Stimulated activated CD4-positive, alpha-beta T cell treated with anti-CD3 and anti-CD28 coated beads, Interleukin-2, amount 100 ng/mL, for 48 hours (primary cell): ENCODE measurements at regions not wholly inside any gene's neighbourhood (a gene's known extent, or its start where the extent isn't known, plus 50 kb on each side); places are given as distances from the start of the nearest gene placed in this dataset.

Source experiments
- DNase-seq, 2 donors: peaks; one replicate each; pipeline ENCODE4 v3.0.0-alpha.2; 2020

DNA sequence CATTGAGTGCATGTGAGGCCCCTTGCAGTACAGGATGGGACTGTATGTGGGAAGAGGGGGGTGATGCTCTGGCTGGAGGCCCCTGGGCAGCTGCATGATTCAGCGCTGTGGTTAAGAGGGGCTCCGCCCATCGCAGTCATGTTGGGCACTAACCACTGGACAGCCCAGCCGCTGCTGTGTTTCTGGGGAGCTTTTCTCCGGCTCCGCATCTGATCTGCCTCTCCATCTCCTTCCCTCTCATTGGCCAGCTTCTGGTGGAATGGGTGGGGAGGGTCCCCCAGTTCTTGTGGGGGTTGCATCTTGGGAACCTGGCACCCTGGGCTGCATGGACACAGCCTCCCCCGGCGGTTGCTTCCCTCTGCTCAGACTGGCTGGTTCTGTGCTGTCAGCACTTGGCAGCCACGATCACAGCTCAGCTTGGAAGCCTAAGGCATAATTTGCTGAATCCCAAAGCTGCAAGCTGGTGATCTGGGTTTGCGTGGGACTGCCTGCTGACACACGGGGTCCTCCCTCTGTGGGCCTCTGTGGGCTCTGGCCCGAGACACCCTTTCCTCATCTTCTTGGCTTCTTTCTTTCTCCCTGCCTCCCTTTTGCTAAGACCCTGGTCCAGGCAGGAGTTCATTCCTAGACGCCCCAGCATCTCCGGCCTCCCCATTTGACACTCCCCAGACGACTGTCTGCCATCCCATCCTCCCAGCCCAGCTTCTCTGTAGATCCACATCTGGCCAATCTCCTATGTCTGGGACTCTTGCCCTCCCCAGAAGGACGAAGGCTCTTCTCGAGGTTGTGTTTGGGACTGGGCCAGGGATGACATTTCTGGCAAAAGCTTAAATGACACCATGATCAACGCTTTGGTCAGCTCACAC lies 168.3 kb downstream of the SEC14L1 start:
- DNase-seq: no peak

DNA sequence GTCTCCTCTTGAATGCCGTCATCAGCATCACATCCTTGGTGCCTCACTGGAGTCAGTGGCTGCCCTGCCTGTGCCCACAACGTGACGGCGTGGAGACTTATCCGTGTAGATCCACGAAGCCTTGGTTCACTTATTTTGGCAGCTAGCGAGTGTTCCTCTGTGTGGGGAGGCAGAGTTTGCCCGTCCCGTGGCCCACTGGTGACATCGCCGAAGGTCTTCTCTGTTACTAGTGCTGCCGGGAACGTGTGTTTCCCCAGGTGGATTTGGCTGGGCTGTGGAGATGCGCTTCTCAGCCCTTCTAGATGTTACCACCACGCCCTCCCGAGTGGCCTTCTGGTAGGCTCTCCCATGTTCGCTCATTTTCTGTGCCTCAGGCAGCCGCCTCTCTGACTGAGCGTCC lies 169.6 kb downstream of the SEC14L1 start:
- no peak for DNase-seq

DNA sequence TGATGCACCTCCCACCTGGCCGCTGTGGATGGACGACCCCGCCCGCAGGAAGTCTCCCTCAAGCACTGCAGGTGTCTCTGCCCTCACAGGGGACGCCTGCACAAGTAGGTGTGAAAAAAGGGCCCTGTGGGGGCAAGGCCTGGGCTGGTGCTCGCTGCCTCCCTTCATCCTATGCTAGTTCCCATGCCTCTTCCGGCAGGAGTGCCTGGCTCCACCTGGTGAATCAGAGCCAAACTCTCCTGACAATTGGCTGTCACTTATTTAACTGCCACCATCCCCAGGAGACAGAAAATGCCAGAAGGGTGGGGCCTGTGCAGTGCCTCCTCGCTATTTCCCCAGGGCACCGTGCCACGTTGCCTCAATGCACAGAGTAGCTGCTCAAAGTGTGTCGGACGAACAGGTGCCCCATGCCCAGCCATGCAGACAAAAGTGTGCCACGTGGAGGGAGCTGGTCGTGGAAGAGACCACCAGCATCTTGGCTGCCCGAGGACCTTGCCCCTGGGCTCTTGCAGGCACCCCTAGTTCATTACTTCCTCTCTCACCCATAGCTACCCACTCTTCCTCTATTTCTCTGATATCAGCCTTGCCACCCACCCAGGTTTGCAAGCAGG lies 170.7 kb downstream of the SEC14L1 start:
- DNase-seq: no peak

DNA sequence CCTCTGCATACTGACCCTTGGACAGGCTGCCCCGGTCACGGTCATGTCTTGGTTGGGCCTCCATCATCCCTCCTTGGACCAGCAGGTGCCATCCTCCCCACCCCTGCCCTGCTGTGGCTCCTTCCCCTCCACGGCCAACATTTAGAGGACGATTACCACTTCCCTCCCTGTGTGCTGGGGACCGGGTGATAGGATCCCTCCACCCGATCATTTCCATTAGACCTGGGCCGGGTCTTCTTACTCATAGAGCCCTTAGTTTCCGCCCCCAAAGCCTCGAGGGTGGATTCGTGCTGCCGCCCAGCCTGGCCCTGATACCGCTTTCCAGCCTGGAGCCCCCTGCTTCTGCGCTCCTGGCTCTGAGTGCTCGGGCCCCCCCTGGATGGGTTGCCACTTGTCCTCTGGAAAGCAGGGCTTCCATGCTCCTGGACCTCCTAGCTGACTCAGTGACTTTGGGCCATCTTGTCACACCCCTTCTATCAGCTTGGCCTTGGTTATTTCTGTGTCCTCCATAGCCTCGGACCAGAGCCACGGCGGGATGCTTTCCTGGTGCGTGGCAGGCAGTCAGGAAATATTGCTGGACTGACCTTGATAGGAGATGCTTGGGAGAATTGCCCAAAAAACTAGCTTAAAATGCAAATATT lies 171.4 kb downstream of the SEC14L1 start:
- no peak for DNase-seq

DNA sequence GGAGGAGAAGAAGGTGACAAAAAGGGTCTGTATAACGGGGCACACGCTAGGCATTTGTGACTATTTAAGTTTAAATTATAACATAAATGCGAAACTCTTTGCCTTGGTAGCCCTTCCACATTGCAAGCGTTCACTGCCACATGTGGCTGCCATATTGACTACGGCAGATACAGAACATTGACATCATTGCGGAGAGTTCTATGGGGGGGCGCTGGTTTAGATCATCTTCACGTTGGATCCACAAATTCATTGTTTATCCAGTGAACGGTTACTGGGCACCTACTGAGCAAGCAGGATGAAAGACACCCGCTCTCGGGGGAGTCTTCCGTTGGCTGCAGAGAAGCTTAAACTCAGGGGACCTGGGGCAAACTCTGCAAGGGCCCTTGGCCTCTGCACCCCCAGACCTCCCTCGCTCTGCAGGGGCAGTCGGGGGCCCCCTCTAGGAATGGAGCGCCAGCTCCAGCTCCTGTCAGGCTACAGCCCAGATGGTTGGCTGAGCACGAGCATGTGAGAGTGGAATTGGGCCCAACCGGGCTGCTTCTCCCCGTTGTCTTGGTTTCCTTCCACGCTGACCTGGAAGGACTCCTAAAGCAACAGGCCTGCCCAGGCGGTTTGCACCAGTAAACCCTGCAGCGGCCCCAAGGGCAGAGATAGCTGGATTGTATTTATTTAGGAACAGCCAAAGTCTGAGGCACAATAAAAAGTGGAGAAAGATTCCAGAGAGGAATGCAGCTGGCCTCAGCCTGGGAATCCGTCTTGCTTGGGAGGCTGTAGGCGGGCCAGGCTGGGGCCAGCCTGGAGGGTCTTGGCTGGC lies 172.2 kb downstream of the SEC14L1 start:
- no peak for DNase-seq

DNA sequence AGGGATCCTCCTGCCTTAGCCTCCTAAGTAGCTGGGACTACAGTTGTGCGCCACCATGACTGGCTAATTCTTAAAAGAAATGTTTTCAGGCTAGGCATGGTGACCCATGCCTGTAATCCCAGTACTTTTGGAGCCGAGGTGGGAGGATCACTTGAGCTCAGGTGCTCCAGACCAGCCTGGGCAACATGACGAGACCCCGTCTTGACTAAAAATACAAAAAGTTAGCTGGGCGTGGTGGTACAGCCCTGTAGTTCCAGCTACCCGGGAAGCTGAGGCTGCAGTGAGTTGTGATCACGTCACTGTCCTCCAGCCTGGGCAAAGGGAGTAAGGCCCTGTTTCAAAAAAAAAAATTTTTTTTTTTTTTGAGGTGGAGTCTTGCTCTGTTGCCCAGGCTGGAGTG lies 173.1 kb downstream of the SEC14L1 start:
- no peak for DNase-seq

DNA sequence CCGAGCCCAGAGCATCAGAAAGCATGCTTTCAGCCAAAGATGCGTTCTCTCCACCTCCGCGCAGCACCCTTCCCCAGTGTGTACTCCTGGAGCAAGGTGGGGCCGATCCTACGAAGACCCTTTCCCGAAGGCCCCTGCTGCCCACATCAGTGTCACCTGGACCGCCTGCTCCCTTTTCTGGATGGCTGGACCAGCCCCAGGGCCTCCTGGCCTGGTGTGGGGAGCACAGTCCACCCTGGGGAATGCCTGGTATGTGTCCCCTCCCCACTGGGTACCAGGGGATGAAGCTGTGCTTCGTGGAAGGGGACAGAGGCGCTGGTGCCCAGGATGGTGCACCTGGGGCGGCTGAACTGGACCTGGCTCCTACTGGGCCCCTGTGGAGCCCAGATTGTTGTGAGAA lies 173.8 kb downstream of the SEC14L1 start:
- DNase-seq: no peak

DNA sequence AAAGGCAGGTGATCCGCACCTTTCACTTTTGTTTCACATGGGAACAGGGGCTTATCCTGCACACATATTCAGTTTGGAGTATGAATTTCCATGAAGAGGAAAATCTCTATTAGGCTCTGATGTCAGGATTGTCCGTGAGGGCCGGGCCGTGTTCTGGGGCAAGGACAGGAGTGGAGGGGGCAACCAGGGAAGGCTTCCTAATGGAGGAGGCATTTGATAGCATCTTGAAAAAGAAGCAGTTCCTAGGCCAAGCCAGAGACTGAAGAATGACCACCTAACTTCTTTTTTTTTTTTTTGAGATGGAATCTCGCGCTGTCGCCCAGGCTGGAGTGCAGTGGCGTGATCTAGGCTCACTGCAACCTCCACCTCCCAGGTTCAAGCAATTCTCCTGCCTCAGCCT lies 174.2 kb downstream of the SEC14L1 start:
- no peak for DNase-seq

DNA sequence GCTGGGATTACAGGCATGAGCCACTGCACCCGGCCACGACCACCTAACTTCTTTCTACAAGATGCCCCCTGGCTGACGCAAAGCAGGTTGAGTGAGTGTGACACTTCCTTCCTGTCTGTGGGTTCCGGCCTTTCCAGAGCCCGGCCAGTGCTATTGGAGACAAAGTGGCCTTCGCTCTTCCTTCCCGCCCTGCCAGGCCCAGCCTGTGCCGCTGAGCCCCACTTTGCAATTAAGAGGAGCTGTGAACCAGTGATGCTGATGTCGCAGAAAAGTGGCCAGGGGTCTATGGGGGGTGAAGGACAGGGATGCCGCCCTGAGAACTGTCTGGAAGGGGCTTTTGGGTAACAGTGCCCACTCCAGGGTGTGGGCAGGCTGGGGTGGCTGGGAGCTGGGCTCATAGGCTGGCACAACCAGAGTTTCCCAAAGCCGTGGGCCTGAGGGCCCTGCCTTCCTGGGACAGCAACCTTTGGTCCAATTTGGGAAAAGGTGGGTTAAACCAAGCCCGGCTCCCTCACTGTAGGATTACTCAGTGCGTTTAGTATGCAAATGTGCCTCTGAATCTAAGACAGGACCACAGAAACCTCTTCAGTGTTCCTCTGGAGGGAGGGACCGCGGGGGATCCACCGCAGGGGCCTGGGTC lies 174.9 kb downstream of the SEC14L1 start:
- DNase-seq: no peak

DNA sequence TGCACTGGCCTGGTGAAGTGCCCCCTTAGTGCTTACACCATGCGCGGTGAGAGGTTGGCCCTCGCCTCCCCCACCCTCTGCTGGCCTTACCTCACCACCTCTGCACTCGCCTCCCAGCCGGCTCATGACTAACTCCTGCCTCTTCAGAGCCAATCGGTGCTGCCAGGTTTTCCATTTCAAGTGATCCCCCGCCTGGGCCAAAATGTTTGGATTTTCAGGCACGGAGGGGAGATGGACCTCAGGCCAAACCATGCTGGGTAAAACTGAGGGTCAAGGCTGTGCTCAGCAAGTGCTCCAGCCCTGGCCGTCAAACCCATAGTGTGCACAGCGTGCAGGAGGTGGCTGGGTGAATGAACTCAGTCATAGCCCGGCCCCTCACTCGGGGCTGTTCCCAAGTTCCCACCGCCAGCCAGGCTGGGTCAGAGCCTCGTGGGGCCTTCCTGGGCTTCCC lies 175.4 kb downstream of the SEC14L1 start:
- DNase-seq: no peak

DNA sequence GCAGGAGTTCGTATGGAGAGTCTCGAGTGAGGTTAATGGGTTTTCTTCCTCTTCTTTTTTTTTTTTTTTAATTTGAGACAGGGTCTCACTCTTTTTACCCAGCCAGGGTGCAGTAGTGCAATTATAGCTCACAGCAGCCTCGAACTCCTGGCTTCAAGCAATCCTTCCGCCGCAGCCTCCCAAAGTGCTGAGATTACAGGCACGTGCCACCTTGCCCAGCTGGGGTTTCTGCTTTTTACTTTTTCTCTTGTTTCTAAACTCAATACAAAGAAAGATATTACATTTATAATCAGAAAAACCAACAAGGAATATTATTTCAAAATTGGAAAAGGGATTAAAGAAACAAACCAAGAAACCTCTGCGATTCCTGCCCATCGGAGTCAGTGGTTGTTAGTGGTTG lies 175.9 kb downstream of the SEC14L1 start:
- no peak for DNase-seq

DNA sequence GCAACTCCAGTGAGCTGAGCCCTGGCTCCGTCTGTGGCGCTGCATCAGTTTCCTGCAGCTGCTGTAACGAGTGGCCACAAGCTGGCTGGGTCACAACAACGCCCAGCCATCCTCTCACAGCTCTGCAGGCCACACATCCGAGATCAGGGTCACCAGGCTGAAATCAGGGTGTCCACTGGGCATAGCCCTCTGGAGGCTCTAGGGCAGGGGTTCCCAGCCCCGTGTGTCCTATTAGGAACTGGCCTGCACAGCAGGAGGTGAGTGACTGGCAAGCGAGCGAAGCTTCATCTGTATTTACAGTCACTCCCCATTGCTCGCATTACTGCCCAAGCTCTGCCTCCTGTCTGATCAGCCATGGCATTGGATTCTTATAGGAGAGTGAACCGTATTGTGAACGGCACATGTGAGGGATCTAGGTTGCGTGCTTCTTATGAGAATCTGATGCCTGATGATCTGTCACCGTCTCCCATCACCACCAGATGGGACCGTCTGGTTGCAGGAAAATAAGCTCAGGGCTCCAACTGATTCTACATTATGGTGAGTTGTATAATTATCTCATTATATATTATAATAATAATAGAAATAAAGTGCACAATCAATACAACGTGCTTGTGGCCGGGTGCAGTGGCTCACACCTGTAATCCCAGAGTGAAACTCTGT lies 176.5 kb downstream of the SEC14L1 start:
- no peak for DNase-seq

DNA sequence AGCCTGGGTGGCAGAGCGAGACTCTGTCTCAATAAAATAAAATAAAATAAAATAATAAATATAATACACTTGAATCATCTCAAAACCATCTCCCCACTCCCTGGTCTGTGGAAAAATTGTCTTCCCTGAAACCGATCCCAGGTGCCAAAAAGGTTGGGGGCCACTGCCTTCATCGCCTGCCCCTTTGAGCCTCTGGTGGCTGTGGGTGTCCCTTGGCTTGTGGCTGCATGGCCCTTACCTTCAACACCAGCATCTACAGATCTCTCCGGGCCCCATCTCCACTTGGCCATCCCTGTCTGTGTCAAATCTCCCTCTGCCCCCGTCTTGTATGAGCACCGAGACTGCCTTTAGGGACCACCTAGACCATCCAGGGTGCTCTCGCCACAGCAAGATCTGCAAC lies 177.3 kb downstream of the SEC14L1 start:
- DNase-seq: no peak

DNA sequence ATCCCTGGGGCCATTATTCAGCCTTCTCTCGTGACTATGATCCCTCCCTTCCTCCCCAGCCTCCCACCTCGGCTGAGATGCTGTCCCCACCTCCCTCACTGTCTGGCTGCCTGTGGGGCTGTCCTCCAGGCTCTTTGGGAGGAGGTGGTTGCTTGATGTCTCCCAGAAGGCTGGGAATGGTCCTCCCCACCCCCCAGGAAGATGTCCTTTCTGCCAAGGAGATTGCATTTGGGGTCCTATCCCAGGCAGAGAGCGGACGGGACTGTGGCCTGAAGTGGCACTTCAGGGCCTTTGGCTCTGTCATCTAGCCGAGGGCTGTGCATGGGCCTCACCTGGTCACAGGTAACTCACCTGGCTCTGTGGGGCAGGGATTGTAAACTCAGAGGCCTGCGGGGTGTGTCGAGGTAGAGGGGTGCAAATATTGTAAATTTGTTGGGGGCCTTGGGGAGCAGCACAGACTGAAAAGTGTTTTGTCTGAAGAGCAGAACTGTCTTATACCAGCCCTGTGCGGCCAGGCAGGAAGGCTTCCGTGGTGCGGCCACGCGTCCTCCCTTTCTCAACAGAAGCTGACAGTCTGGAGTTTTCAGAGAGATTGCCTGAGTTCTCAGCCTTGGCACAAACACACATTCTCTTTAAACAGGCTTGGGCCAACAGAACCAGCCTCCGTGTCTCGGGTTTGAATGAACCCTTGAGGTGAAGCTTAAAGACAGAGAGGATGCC lies 177.9 kb downstream of the SEC14L1 start:
- no peak for DNase-seq

DNA sequence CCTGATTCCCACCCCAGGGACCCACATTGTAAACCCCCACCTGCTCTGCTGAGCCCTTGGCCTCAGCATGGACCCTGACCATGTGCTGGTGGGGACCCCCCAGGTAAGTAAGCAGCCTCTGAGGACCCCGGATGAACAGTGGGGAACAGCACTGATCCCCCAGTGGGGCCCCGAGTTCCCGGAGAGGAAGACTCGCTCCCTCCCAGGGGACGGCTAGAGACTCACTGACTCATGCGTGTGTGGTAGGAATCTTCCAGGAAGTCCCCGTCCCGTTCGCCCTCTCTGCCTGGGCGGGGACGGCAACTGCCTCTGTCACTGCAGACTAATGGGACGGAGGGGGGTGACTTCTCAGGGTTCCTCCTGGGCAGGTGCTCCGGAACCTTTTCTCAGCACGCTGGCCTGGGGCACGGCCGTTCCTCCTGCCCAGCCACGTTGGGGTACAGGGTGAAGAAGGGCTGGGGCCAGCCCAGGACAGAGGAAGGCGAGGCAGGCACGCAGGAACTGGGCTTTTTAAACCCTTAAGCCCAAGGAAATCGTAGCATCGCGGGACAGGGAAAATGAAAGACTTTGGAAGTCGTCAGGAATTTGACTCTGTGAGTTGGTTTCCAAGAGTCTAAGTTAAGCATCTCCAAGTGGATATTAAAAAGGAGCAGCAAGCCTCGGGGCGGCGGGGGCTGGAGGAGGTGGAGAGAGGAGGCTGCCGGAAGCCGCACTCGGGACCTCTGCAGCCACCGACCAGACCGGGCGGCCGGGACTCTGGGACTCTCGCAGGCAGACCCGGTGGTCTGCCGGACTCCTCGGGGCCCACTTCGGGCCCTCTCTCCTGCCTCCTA lies 178.7 kb downstream of the SEC14L1 start:
- DNase-seq: peak in 1 of 2 donors; percentile 54

DNA sequence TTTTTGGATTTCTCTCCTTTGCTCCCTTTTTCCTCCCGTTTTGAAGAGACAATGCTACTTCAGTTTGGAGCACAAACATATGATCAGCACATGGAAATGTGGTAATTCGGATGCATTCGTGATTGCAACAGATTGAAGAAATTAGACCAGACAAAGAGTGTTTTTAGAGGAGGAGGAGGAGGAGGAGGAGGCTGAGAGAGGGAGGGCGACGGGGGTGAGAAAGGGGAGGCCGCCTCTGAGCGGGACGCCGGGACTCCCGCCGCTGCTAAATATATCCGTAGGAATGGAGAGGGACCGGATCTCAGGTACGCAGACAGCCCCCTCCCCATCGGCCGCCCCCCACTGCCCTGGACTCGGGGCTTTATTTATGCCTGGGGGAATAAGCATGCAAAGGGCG lies 179.3 kb downstream of the SEC14L1 start:
- no peak for DNase-seq

DNA sequence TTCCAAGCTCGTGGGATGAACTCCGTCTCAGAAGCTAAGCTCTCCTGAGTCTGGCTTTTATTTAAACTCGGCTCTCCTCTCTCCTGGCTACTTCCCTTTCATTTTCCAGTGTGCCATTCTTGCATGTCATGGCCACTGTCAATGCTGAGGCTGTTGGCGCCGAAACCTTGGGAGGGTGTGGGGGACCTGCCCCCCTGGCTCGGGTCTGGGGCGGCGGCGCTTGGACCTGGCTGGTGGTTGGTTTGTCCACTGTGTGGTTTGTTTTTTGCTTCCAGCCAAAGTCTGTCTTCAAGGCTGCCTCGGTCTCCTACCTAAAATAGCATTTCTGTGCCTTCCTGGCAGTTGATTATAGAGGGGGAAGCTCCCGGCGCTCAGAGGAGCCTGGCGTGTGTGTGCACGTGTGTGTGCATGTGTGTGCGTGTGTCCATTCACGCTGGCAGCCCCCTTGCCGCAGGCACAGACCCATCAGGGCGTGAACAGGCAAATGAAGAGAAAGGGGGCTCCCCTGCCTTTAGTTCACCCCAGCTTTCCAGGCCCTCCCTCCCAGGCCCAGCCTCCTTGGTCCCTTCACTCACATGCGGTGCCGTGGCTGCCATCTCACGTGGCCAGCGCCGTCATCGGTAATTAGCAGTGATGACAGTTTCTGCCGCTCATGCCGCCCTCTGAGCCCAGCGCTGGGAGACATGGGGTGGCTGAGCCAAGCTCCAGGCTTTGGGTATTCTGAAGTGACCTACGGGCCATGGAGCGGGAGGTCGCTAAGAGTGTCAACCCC lies 179.9 kb downstream of the SEC14L1 start:
- no peak for DNase-seq

DNA sequence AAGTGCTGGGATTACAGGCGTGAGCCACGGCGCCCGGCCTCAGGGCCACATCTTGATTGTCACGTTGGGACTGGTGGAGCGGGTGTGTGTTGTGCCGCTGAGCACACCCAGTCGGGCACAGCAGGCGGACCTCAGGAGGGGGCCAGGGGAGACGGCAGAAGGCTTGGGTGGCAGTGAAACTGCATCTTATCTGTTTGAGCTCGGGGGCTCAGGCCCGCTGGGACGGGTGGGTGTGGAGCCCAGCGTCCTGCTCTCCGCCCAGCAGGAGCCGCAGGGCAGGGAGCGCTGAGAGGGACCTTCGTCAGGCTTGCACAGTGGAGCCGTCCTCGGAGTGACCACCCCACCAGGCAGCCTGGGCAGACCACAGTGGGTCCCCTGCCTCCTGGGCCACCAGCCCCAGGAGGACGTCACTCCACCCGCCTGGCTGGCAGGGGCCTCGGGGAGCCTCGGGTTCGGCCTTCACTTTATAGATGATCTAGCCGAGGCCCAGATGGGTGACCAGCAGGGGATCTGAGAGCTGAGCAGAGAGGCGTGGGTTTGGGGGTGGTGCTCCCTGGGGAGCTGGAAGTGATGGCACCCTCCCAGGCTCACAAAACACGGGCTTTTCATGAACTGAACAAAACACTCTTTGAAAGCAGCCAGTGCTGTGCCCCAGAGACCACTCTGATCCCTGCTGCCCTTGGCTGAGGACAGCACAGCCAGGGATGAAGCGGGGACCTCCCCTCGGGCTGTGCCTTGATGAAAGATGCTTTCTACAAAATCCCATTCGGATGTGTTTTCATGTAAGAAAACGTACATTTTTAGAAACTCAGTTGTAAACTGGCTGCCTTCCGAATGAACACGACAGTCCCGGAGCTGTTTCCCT lies 181.1 kb downstream of the SEC14L1 start:
- DNase-seq: no peak
